ENCODE measurements at regions not wholly inside any gene's neighbourhood (a gene's known extent, or its start where the extent isn't known, plus 50 kb on each side); places are given as distances from the start of the nearest gene placed in this dataset.
"Not testable (repeated sequence)": the region's sequence is repeated elsewhere in the genome, so short reads cannot be mapped to it uniquely, and the experiment has no call there.

GRCh38 chr3:26018889-26019288, 229.0 kb downstream of the OXSM start:
- H3K27ac ChIP-seq: no peak overlapping the region
- H3K4me1 ChIP-seq: peaks cover 0 to 4% (median 0%) of the 10 kb centered on the region in 12 donors
- intact Hi-C loops (cut with DNase I): no loop called here
- WGBS, 4 donors: 56 to 70% (median 62%) methylated on average over 1 of the region's 1 CpG
- ATAC-seq: peak in 1 of 4 donors; percentile 70
- H3K4me3 ChIP-seq: no peak overlapping the region
- no peaks in the 10 kb centered on the region for H3K27me3 ChIP-seq
- H3K9me3 ChIP-seq: peaks cover 0 to 22% (median 0%) of the 10 kb centered on the region in 12 donors
- H3K36me3 ChIP-seq: no peaks in the 10 kb centered on the region
- TF ChIP-seq POLR2A (IDR thresholded peaks at IDR 0.05): no peak
- TF ChIP-seq CTCF (IDR thresholded peaks at IDR 0.05): no peak
- no peak for DNase-seq

DNA sequence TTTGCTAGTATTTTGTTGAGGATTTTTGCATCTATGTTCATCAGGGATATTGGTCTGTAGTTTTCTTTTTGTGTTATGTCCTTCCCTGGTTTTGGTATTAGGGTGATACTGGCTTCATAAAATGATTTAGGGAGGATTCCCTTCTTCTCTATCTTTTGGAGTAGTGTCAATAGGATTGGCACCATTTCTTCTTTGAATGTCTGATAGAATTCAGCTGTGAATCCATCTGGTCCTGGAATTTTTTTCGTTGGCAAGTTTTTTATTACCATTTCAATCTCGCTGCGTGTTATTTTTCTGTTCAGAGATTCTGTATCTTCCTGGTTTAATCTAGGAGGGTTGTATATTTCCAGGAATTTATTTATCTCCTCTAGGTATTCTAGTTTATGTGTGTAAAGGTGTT, 234.3 kb downstream of the OXSM start:
- DNase-seq; H3K27me3 ChIP-seq; H3K36me3 ChIP-seq; H3K4me3 ChIP-seq; H3K4me1 ChIP-seq; H3K27ac ChIP-seq; ATAC-seq; intact Hi-C loops (cut with DNase I): not testable (repeated sequence)
- H3K9me3 ChIP-seq: peaks cover 0 to 29% (median 0%) of the 10 kb centered on the region in 12 donors
- WGBS, 4 donors: 89 to 93% (median 92%) methylated on average over 3 of the region's 3 CpGs

DNA sequence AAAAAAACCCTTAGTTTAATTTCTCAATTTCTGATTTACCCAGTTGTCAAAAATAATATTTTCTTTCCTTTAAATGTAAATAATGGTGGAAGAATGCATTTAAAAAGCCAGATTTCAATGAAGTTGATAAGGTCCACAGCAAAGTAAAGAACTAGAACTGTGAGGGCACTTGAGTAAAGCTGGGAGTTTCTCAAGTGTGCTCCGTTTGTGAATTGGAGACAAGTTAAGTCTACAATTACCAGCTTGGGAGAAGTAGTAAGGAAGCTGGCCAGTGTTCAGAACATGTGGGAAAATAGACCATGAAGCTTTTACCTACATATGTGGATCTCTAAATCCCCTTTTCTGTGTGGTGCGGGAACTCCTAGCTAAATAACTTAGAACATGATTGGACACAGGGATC, 239.4 kb downstream of the OXSM start:
- no peak for ATAC-seq
- no peaks in the 10 kb centered on the region for H3K36me3 ChIP-seq
- WGBS, 4 donors: 79 to 90% (median 83%) methylated on average over 2 of the region's 2 CpGs

GRCh38 chr3:26042126-26042525, 252.2 kb downstream of the OXSM start:
- peaks cover 0 to 28% (median 6%) of the 10 kb centered on the region in 12 donors for H3K9me3 ChIP-seq

More for the DNA sequence above, 239.4 kb downstream of the OXSM start:
- H3K4me3 ChIP-seq: no peak overlapping the region
- peaks cover 0 to 24% (median 1%) of the 10 kb centered on the region in 12 donors for H3K9me3 ChIP-seq
- H3K4me1 ChIP-seq: no peaks in the 10 kb centered on the region
- H3K27me3 ChIP-seq: no peaks in the 10 kb centered on the region
- no peak for DNase-seq
- H3K27ac ChIP-seq: no peak overlapping the region
- TF ChIP-seq POLR2A (IDR thresholded peaks at IDR 0.05) (no peak), CTCF (IDR thresholded peaks at IDR 0.05) (no peak)
- intact Hi-C loops (cut with DNase I): no loop called here

GRCh38 chr3:26049951-26050350, 260.1 kb downstream of the OXSM start:
- TF ChIP-seq POLR2A (IDR thresholded peaks at IDR 0.05) (no peak), CTCF (IDR thresholded peaks at IDR 0.05) (no peak)
- Histone ChIP-seq H3K27ac (no peak overlapping the region), H3K4me3 (no peak overlapping the region), H3K4me1 (no peaks in the 10 kb centered on the region), H3K36me3 (no peaks in the 10 kb centered on the region), H3K9me3 (peaks cover 0 to 5% (median 0%) of the 10 kb centered on the region in 12 donors), H3K27me3 (no peaks in the 10 kb centered on the region)
- ATAC-seq (no peak), DNase-seq (no peak)
- WGBS, 4 donors: 39 to 51% (median 46%) methylated on average over 1 of the region's 1 CpG
- intact Hi-C loops (cut with DNase I): no loop called here

More at GRCh38 chr3:26042126-26042525, 252.2 kb downstream of the OXSM start:
- H3K4me3 ChIP-seq; H3K36me3 ChIP-seq; ATAC-seq; intact Hi-C loops (cut with DNase I); H3K27me3 ChIP-seq; H3K27ac ChIP-seq; H3K4me1 ChIP-seq: not testable (repeated sequence)
- 83 to 90% (median 88%) methylated on average over 9 to 12 of the region's 12 CpGs for WGBS, 4 donors
- DNase-seq: peak in 1 of 5 donors; percentile 56
